A673 (cell line): ENCODE measurements at regions not wholly inside any gene's neighbourhood (a gene's known extent, or its start where the extent isn't known, plus 50 kb on each side); places are given as distances from the start of the nearest gene placed in this dataset.

Source experiments
- BruUV-seq: library from RNA; stranded (reverse); fragments of 400-500 nt; replicated peaks from 2 replicates; lab custom pipeline; 2021; lab: Mats Ljungman, UMichigan
- CTCF ChIA-PET: fragments of 300-600 bp; sonication (Branson Sonifier 250); formaldehyde crosslinking; loops from one replicate; lab custom pipeline; 2022; ENCODE audit warnings: antibody characterized with exemption; lab: Charles Lee
- POLR2A ChIA-PET: fragments of 300-600 bp; sonication (Branson Sonifier 250); formaldehyde crosslinking; loops from one replicate; lab custom pipeline; 2022; ENCODE audit warnings: antibody characterized with exemption; ENCODE audit not compliant: low non-redundant PET; lab: Charles Lee
- DNase-seq: peaks from one replicate; pipeline ENCODE4 v3.0.0-alpha.2; 2015; ENCODE audit warnings: low spot score
- H3K27ac ChIP-seq: fragments of 200-600 bp; sonication (generic); 2 replicates; pipeline ENCODE4 v1.5.1; 2016; ENCODE audit warnings: mixed run types, low read depth, mild to moderate bottlenecking, mixed read lengths, antibody characterized with exemption, low read length; ENCODE audit not compliant: poor library complexity, severe bottlenecking
- H3K27me3 ChIP-seq: fragments of 200-600 bp; sonication (generic); replicated peaks from 2 replicates; pipeline ENCODE4 v1.6.1; 2017; ENCODE audit warnings: mixed run types, low read depth, mild to moderate bottlenecking, mixed read lengths, antibody characterized with exemption, low read length; ENCODE audit not compliant: insufficient read depth, poor library complexity
- H3K36me3 ChIP-seq: fragments of 200-600 bp; sonication (generic); 2 replicates; pipeline ENCODE4 v1.6.1; 2016; ENCODE audit warnings: mixed run types, mild to moderate bottlenecking, mixed read lengths, antibody characterized with exemption, low read length; ENCODE audit not compliant: insufficient read depth, poor library complexity, severe bottlenecking
- H3K4me1 ChIP-seq: fragments of 200-600 bp; sonication (generic); 2 replicates; pipeline ENCODE4 v1.6.1; 2017; ENCODE audit warnings: mixed run types, mild to moderate bottlenecking, mixed read lengths, antibody characterized with exemption, low read length; ENCODE audit not compliant: insufficient read depth, poor library complexity, severe bottlenecking
- H3K4me3 ChIP-seq: fragments of 200-600 bp; sonication (generic); 2 replicates; pipeline ENCODE4 v1.5.1; 2016; ENCODE audit warnings: low read depth, mixed run types, mild to moderate bottlenecking, mixed read lengths, low read length; ENCODE audit not compliant: poor library complexity, severe bottlenecking
- H3K9me3 ChIP-seq: fragments of 200-600 bp; sonication (generic); 2 replicates; pipeline ENCODE4 v1.6.1; 2016; ENCODE audit warnings: mixed run types, low read depth, mild to moderate bottlenecking, mixed read lengths, antibody characterized with exemption, low read length; ENCODE audit not compliant: poor library complexity, severe bottlenecking
- CTCF ChIP-seq: fragments of 300-800, 200-600 bp; sonication (generic); conservative IDR thresholded peaks from 2 replicates; pipeline ENCODE4 v1.5.1; 2017; ENCODE audit warnings: low read depth, mild to moderate bottlenecking, antibody characterized with exemption, low read length, moderate library complexity, mixed read lengths
- EZH2 ChIP-seq: fragments of 200-600 bp; sonication (generic); IDR thresholded peaks from 2 replicates; pipeline ENCODE4 v1.6.1; 2017; ENCODE audit warnings: borderline replicate concordance, low read depth, mild to moderate bottlenecking, mixed read lengths, antibody characterized with exemption, low read length; ENCODE audit not compliant: poor library complexity, severe bottlenecking
- intact Hi-C: fragments of 100-400 bp; cut with micrococcal nuclease; formaldehyde crosslinking; loops from one replicate; pipeline ENCODE4 v1.10.0; 2022; ENCODE audit not compliant: unreplicated experiment

DNA sequence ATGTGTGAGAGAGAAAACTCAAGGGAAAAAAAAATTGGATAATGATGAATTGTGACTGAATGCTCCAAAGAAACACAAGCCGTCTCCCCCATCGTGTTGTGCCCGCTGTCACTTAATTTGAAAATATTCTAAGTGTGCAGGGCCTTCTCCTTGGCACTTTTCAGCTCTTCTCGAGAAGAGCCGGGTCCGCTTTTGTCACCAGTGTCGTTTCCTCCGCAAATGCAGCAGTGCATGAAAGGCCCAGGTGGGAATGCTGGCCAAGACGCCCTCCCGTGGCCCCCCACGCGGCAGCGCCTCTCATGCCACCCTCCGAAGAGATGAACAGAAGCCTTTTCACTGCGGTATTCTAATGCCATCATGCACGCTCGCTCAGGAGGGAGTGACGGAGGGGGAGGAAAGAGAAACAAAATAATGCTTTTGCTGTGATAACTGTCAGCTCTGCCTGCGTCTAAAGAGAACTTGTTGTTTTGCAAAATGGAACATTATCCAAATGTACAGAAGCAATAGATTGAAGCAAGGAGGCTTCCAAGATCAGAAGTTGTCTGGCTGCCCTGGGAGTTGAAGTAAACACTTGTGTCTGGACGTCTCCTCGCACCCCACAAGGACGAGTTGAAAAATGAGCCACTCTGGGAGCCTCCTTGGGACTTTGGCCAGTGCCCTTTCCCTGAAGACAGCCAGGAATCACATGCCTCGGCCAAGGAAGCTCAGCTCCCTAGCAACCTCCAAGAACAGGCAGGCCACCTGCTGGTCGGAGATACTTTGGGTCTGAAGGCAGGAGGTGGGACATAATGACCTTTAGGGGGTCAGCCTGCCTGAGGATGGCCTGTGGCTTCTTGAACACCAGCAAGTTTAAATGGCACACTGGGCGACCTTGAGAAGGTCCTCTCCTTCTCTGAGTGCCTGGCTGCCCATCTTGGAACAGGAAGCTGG is 166.1 kb upstream of the ZC3H12A start:
- no peaks in the 10 kb centered on the region for H3K4me1 ChIP-seq
- no TSS peak for BruUV-seq
- H3K4me3 ChIP-seq = no peak overlapping the region
- peaks cover 34% of the 10 kb centered on the region for H3K27me3 ChIP-seq
- CTCF ChIA-PET = no interaction called here
- no peak overlapping the region for H3K27ac ChIP-seq
- intact Hi-C loops = no loop called here
- H3K36me3 ChIP-seq = no peaks in the 10 kb centered on the region
- no peaks in the 10 kb centered on the region for H3K9me3 ChIP-seq
- DNase-seq = no peak
- POLR2A ChIA-PET = no interaction called here
- TF ChIP-seq CTCF (no peak), EZH2 (no peak)

DNA sequence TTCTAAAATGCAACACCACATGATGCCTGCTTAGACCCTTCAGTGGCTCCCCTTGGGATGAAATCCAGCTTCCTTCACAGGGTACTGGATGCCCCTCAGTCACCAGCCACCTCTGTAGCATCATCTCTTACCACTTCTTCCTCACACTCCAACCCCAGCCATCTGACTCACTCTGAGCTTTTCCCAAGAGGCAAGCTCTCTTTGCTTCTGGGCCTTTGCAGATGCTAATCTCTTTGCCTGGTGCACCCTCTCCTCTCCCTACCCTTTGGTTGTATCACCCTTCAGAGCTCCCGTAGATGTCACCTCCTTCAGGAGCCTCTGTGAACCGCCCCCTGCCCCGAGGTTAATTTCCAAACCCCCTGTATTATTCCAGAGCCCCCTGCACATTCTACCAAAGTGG is 164.8 kb upstream of the ZC3H12A start:
- Histone ChIP-seq H3K9me3 (no peaks in the 10 kb centered on the region), H3K27ac (no peak overlapping the region), H3K36me3 (no peaks in the 10 kb centered on the region), H3K4me1 (no peaks in the 10 kb centered on the region), H3K27me3 (peaks cover 39% of the 10 kb centered on the region), H3K4me3 (no peak overlapping the region)
- no TSS peak for BruUV-seq
- TF ChIP-seq EZH2 (no peak), CTCF (no peak)
- ChIA-PET POLR2A (no interaction called here), CTCF (no interaction called here)
- DNase-seq = no peak
- intact Hi-C loops = no loop called here

DNA sequence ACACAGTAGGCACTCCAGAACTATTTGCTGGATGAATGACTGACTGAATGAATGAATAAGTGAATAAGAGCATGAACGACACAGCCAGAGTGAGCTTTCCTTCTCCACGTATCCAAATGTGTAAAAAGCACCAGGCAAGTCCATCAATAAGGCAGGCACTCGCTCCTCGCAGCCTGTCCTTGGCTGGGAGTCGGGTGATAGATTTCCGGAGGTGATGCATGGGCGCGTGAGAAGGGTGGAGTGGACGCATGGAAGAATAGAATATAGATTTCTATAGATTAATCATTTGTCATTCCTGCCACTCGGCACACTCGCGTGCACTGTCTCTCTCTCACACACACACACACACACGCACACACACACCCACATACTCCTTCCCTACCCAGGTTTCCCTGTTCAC is 164.3 kb upstream of the ZC3H12A start:
- intact Hi-C loops = no loop called here
- CTCF ChIA-PET = no interaction called here

More for the DNA sequence above, 164.3 kb upstream of the ZC3H12A start:
- DNase-seq = no peak
- Histone ChIP-seq H3K4me3 (no peak overlapping the region), H3K27ac (no peak overlapping the region), H3K9me3 (no peaks in the 10 kb centered on the region), H3K4me1 (no peaks in the 10 kb centered on the region), H3K36me3 (no peaks in the 10 kb centered on the region), H3K27me3 (peaks cover 44% of the 10 kb centered on the region)
- BruUV-seq = no TSS peak
- POLR2A ChIA-PET = no interaction called here
- TF ChIP-seq CTCF (no peak), EZH2 (no peak)
